ENCODE measurements at regions not wholly inside any gene's neighbourhood (a gene's known extent, or its start where the extent isn't known, plus 50 kb on each side); places are given as distances from the start of the nearest gene placed in this dataset.

GRCh38 chr3:4904811-4905695 is 74.2 kb upstream of the BHLHE40 start:
- no peak overlapping the region for H3K4me3 ChIP-seq
- H3K9me3 ChIP-seq = no peaks in the 10 kb centered on the region
- no peak for TF ChIP-seq POLR2A (IDR thresholded peaks at IDR 0.05)
- TF ChIP-seq CTCF (IDR thresholded peaks at IDR 0.05) = no peak
- intact Hi-C loops (cut with DNase I; ENCODE audit: low total_unique reads) = no loop called here
- no peaks in the 10 kb centered on the region for H3K36me3 ChIP-seq (ENCODE audit: low read depth, missing control alignments)
- 78 to 87% methylated on average over 9 of the region's 9 CpGs for WGBS, 2 donors
- no peak overlapping the region for H3K27ac ChIP-seq
- peaks cover 4% of the 10 kb centered on the region for H3K4me1 ChIP-seq
- DNase-seq = no peak
- H3K27me3 ChIP-seq = no peaks in the 10 kb centered on the region

- no peak for DNase-seq
- no peaks in the 10 kb centered on the region for H3K9me3 ChIP-seq
- no peaks in the 10 kb centered on the region for H3K4me1 ChIP-seq
- no peak overlapping the region for H3K27ac ChIP-seq
- 53 to 59% methylated on average over 3 of the region's 3 CpGs for WGBS, 2 donors
- H3K36me3 ChIP-seq (ENCODE audit: low read depth, missing control alignments) = no peaks in the 10 kb centered on the region
- intact Hi-C loops (cut with DNase I; ENCODE audit: low total_unique reads) = no loop called here
- TF ChIP-seq CTCF (IDR thresholded peaks at IDR 0.05) (no peak), POLR2A (IDR thresholded peaks at IDR 0.05) (no peak)
- H3K27me3 ChIP-seq = no peaks in the 10 kb centered on the region
- no peak overlapping the region for H3K4me3 ChIP-seq
Measured at GRCh38 chr3:4906107-4906621, 73.1 kb upstream of the BHLHE40 start.

GRCh38 chr3:4907050-4907449 is 72.2 kb upstream of the BHLHE40 start:
- Histone ChIP-seq H3K9me3 (no peaks in the 10 kb centered on the region), H3K4me3 (no peak overlapping the region), H3K36me3 (ENCODE audit: low read depth, missing control alignments) (no peaks in the 10 kb centered on the region), H3K27me3 (no peaks in the 10 kb centered on the region), H3K27ac (no peak overlapping the region), H3K4me1 (no peaks in the 10 kb centered on the region)
- TF ChIP-seq CTCF (IDR thresholded peaks at IDR 0.05) = no peak
- WGBS, 2 donors = 86 to 87% methylated on average over 1 of the region's 1 CpG
- no peak for DNase-seq
- intact Hi-C loops (cut with DNase I; ENCODE audit: low total_unique reads) = no loop called here

- DNase-seq = no peak
- Histone ChIP-seq H3K4me3 (no peak overlapping the region), H3K4me1 (no peaks in the 10 kb centered on the region), H3K36me3 (ENCODE audit: low read depth, missing control alignments) (no peaks in the 10 kb centered on the region), H3K27me3 (no peaks in the 10 kb centered on the region), H3K27ac (no peak overlapping the region), H3K9me3 (no peaks in the 10 kb centered on the region)
- intact Hi-C loops (cut with DNase I; ENCODE audit: low total_unique reads) = no loop called here
- TF ChIP-seq CTCF (IDR thresholded peaks at IDR 0.05) = no peak
- no peak for TF ChIP-seq POLR2A (IDR thresholded peaks at IDR 0.05)
- 92 to 95% methylated on average over 7 of the region's 7 CpGs for WGBS, 2 donors
Measured at GRCh38 chr3:4907643-4908432, 71.4 kb upstream of the BHLHE40 start.
